LNCaP clone FGC (cell line): ENCODE measurements at regions not wholly inside any gene's neighbourhood (a gene's known extent, or its start where the extent isn't known, plus 50 kb on each side); places are given as distances from the start of the nearest gene placed in this dataset.

Experiments used
- DNase-seq: peaks from one replicate; pipeline ENCODE4 v3.0.0-alpha.2; 2011; ENCODE audit warnings: low read depth
- H3K4me3 ChIP-seq: 2 replicates; pipeline ENCODE4 v1.5.1; 2011; ENCODE audit warnings: mild to moderate bottlenecking, low read depth, low read length, control low read depth
- CTCF ChIP-seq: IDR thresholded peaks from 2 replicates; pipeline ENCODE4 v1.5.1; 2012; ENCODE audit warnings: mild to moderate bottlenecking; ENCODE audit not compliant: control insufficient read depth, insufficient read depth; ENCODE audit errors: extremely low read depth

DNA sequence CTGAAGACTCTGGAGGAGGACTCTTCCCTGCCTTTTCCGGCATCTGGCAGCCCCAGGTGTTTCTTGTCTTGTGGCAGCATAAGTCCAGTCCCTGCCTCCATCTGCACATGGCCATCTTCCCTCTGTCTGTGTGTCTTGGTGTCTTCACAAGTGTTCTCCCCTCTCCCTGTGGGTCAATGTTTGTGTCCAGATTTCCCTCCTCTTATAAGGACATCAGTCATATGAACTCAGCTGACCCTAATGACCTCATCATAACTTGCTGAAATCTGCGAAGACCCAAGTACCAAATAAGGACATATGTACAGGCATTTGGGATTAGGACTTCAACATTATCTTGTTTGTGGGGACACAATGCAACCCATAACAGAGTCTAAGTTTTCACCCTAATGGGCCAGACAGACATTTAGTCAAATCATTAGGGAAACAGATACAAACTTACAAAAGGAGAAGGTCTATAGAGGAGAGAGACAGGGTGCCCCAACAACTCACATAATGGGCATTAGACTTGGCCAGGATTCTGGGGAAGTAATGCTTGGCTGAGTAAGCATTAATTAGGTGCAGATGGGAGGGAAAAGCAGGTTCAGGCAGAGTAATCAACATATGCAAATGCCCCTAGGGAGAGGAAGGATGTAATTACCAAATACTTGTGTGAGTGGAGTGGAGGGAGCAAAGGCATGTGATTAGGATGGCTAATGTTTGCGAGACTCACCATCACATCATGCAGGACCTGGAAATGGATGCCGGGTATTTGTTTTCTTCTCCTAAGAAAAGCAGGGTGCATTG lies 372.8 kb upstream of the TBL1XR1 start:
- no peak for DNase-seq
- no peak for TF ChIP-seq CTCF
- H3K4me3 ChIP-seq: no peak overlapping the region

- TF ChIP-seq CTCF: no peak
- no peak overlapping the region for H3K4me3 ChIP-seq
- no peak for DNase-seq
These were observed 374.1 kb upstream of the TBL1XR1 start for GRCh38 chr3:177571271-177571943.

DNA sequence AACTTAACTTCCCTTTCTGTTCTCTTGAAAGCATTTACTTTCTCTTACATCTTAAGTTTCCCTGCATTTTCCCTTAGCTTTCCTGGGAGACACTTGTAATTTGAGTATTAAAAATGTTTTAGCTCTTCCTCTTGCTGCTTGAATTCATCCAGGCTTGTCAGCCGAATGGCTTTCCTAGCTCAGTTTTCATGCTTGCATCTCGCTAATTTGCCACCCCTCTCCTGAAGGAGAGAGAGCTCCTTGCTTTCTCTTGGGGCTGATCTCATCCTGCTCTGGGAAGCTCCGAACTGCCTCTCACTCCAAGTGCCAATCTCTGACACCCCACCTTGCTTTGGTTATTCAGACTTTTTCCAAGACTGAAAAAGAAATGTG lies 374.6 kb upstream of the TBL1XR1 start:
- TF ChIP-seq CTCF: no peak
- H3K4me3 ChIP-seq: no peak overlapping the region
- no peak for DNase-seq

GRCh38 chr3:177574222-177574856 lies 377.1 kb upstream of the TBL1XR1 start:
- no peak overlapping the region for H3K4me3 ChIP-seq
- peak; percentile 17 for DNase-seq
- TF ChIP-seq CTCF: no peak

DNA sequence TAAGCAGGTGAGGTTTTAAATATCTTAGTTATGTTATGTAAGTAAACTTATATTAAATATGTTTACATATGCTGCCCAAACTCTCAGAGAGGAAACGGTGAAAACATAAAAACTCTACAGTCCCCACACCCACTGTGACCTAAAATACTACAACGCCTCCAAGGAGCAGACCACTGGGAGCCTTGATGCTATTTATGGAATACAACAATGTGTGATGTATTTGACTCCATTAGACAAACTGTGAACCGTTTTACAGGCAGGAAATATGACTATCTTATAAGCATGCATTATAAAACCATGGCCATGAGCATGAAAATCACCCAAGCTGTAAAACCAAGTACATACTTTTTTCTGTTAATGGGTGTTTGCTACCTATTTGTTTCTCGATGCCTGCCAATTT lies 379.5 kb upstream of the TBL1XR1 start:
- H3K4me3 ChIP-seq: no peak overlapping the region
- TF ChIP-seq CTCF: no peak
- DNase-seq: no peak

DNA sequence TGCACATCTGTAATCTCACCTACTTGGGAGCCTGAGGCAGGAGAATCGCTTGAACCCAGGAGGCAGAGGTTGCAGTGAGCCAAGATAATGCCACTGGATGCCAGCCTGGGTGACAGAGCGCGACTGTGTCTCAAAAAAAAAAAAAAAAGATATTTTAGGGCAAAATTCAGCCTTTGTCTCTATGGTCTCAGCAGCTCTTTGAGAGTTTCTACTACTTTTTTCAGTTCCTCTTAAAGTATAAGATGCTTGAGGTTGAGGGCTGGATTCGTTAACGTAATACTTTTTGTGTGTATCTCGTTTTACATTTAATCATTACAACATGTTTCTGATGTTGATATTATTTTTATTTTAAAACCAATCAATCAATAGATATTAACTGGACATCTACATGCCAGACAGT lies 381.2 kb upstream of the TBL1XR1 start:
- no peak overlapping the region for H3K4me3 ChIP-seq
- DNase-seq: no peak
- no peak for TF ChIP-seq CTCF
